Stimulated activated CD4-positive, alpha-beta T cell treated with anti-CD3 and anti-CD28 coated beads, Interleukin-1b, Interleukin-23, amount 100 ng/mL, for 24 hours (primary cell): ENCODE measurements at regions not wholly inside any gene's neighbourhood (a gene's known extent, or its start where the extent isn't known, plus 50 kb on each side); places are given as distances from the start of the nearest gene placed in this dataset.

Experiments
- DNase-seq, 4 experiments: peaks; one replicate each; pipeline ENCODE4 v3.0.0-alpha.2; 2020; ENCODE audit warnings: low read depth in 4 of 4, low spot score in 1 of 4

- no peak for DNase-seq
These were observed 334.5 kb upstream of the UMPS start for GRCh38 chr3:124395584-124396338.

- DNase-seq, result no peak
These were observed 333.8 kb upstream of the UMPS start for GRCh38 chr3:124396339-124396950.

GRCh38 chr3:124397088-124397487 lies 333.2 kb upstream of the UMPS start:
- no peak for DNase-seq

- no peak for DNase-seq
These were observed 331.7 kb upstream of the UMPS start for GRCh38 chr3:124398594-124398993.

- no peak for DNase-seq
These were observed 328.4 kb upstream of the UMPS start for GRCh38 chr3:124401843-124402242.

- DNase-seq, result no peak
These were observed 327.5 kb upstream of the UMPS start for GRCh38 chr3:124402791-124403190.

- no peak for DNase-seq
These were observed 325.6 kb upstream of the UMPS start for GRCh38 chr3:124404621-124405020.

GRCh38 chr3:124407260-124407659 lies 323.0 kb upstream of the UMPS start:
- no peak for DNase-seq

- no peak for DNase-seq
These were observed 320.5 kb upstream of the UMPS start for GRCh38 chr3:124409650-124410275.

- DNase-seq, result no peak
These were observed 319.8 kb upstream of the UMPS start for GRCh38 chr3:124410471-124410870.

- no peak for DNase-seq
These were observed 318.5 kb upstream of the UMPS start for GRCh38 chr3:124411728-124412127.

- DNase-seq, result no peak
These were observed 317.6 kb upstream of the UMPS start for GRCh38 chr3:124412644-124413043.

- DNase-seq, result no peak
These were observed 316.9 kb upstream of the UMPS start for GRCh38 chr3:124413393-124413792.

GRCh38 chr3:124413989-124414598 lies 316.2 kb upstream of the UMPS start:
- DNase-seq, result no peak

GRCh38 chr3:124415446-124415960 lies 314.7 kb upstream of the UMPS start:
- no peak for DNase-seq

- no peak for DNase-seq
These were observed 310.9 kb upstream of the UMPS start for GRCh38 chr3:124419303-124419702.

GRCh38 chr3:124420392-124420791 lies 309.9 kb upstream of the UMPS start:
- no peak for DNase-seq

- no peak for DNase-seq
These were observed 307.4 kb upstream of the UMPS start for GRCh38 chr3:124422805-124423204.

GRCh38 chr3:124424396-124424795 lies 305.9 kb upstream of the UMPS start:
- DNase-seq, result no peak

GRCh38 chr3:124425972-124426371 lies 304.3 kb upstream of the UMPS start:
- no peak for DNase-seq

- DNase-seq, result no peak
These were observed 301.7 kb upstream of the UMPS start for GRCh38 chr3:124428372-124429128.
